Thyroid gland (tissue), 4 donors: ENCODE measurements at regions not wholly inside any gene's neighbourhood (a gene's known extent, or its start where the extent isn't known, plus 50 kb on each side); places are given as distances from the start of the nearest gene placed in this dataset.

Source experiments
- DNase-seq, 2 donors: peaks; one replicate each; pipeline ENCODE4 v3.0.0-alpha.2; 2019
- H3K27ac ChIP-seq, 3 donors: fragments of 200-600 bp; sonication (generic); 1 replicate in 2 of 3; 2 replicates in 1 of 3; pipeline ENCODE4 v1.5.1; 2016 to 2019; ENCODE audit warnings: mild to moderate bottlenecking in 1 of 3, moderate library complexity in 1 of 3
- H3K27me3 ChIP-seq: fragments of 200-600 bp; sonication (generic); one replicate; pipeline ENCODE4 v1.5.1; 2019
- H3K36me3 ChIP-seq, 2 donors: fragments of 200-600 bp; sonication (generic); one replicate each; pipeline ENCODE4 v1.5.1; 2016 to 2019
- H3K4me1 ChIP-seq, 2 donors: fragments of 200-600 bp; sonication (generic); one replicate each; pipeline ENCODE4 v1.5.1; 2017 to 2019
- H3K4me3 ChIP-seq, 3 donors: fragments of 200-600 bp; sonication (generic); replicated peaks in 1 of 3; 1 replicate in 2 of 3; 2 replicates in 1 of 3; pipeline ENCODE4 v1.5.1; 2016; ENCODE audit warnings: mild to moderate bottlenecking in 1 of 3
- H3K9me3 ChIP-seq: fragments of 200-600 bp; sonication (generic); one replicate; pipeline ENCODE4 v1.5.1; 2017
- CTCF ChIP-seq, 6 experiments: fragments of 200-600 bp in 3 of 6; fragments of 450-650 bp in 3 of 6; sonication (generic) in 3 of 6; IDR thresholded peaks; one replicate each; pipeline ENCODE4 v1.5.1; 2016 to 2019; ENCODE audit warnings: antibody characterized with exemption in 6 of 6, mild to moderate bottlenecking in 2 of 6, inconsistent platforms in 1 of 6, moderate library complexity in 1 of 6
- POLR2A ChIP-seq, 2 donors: fragments of 450-650 bp; IDR thresholded peaks; one replicate each; pipeline ENCODE4 v1.6.1; 2017; ENCODE audit warnings: antibody characterized with exemption in 2 of 2, mild to moderate bottlenecking in 2 of 2, moderate library complexity in 1 of 2
- WGBS, 2 donors: methylation state at CpG; one replicate each; pipeline ENCODE4 v1.1.5; 2017; 5-methylcytosine and 5-hydroxymethylcytosine counted together
- intact Hi-C: fragments of 100-400 bp; cut with DNase I; formaldehyde crosslinking; loops from one replicate; pipeline ENCODE4 v1.15.1; 2023

GRCh38 chr3:72255191-72255590, 470.2 kb upstream of the PROK2 start:
- Histone ChIP-seq H3K27ac (no peak overlapping the region), H3K4me3 (no peak overlapping the region), H3K4me1 (peaks cover 10 to 16% of the 10 kb centered on the region in 2 donors), H3K27me3 (no peaks in the 10 kb centered on the region), H3K36me3 (no peaks in the 10 kb centered on the region), H3K9me3 (no peaks in the 10 kb centered on the region)
- TF ChIP-seq CTCF (IDR thresholded peaks at IDR 0.05) (no peak), POLR2A (IDR thresholded peaks at IDR 0.05) (no peak)
- WGBS, 2 donors: 0% methylated on average over 1 to 2 of the region's 2 CpGs
- intact Hi-C loops: no loop called here
- DNase-seq: peak; percentile 34 to 52

- peaks cover 10 to 16% of the 10 kb centered on the region in 2 donors for H3K4me1 ChIP-seq
These were observed 469.5 kb upstream of the PROK2 start for GRCh38 chr3:72254483-72254882.

GRCh38 chr3:72250725-72251124, 465.8 kb upstream of the PROK2 start:
- DNase-seq: no peak
- H3K9me3 ChIP-seq: no peaks in the 10 kb centered on the region
- TF ChIP-seq CTCF (IDR thresholded peaks at IDR 0.05) (no peak), POLR2A (IDR thresholded peaks at IDR 0.05) (no peak)
- H3K36me3 ChIP-seq: no peaks in the 10 kb centered on the region
- 91 to 97% methylated on average over 2 of the region's 2 CpGs for WGBS, 2 donors
- intact Hi-C loops: no loop called here
- peaks cover 5 to 7% of the 10 kb centered on the region in 2 donors for H3K4me1 ChIP-seq
- no peak overlapping the region for H3K4me3 ChIP-seq
- no peaks in the 10 kb centered on the region for H3K27me3 ChIP-seq
- no peak overlapping the region for H3K27ac ChIP-seq

More at GRCh38 chr3:72254483-72254882, 469.5 kb upstream of the PROK2 start:
- intact Hi-C loops: no loop called here
- Histone ChIP-seq H3K4me3 (no peak overlapping the region), H3K27ac (no peak overlapping the region), H3K27me3 (no peaks in the 10 kb centered on the region), H3K36me3 (no peaks in the 10 kb centered on the region), H3K9me3 (no peaks in the 10 kb centered on the region)
- DNase-seq: no peak
- TF ChIP-seq POLR2A (IDR thresholded peaks at IDR 0.05) (no peak), CTCF (IDR thresholded peaks at IDR 0.05) (no peak)
- 94 to 97% methylated on average over 2 of the region's 2 CpGs for WGBS, 2 donors

- 95 to 98% methylated on average over 3 of the region's 3 CpGs for WGBS, 2 donors
- TF ChIP-seq POLR2A (IDR thresholded peaks at IDR 0.05) (no peak), CTCF (IDR thresholded peaks at IDR 0.05) (no peak)
- H3K4me1 ChIP-seq: no peaks in the 10 kb centered on the region
These were observed 463.9 kb upstream of the PROK2 start for GRCh38 chr3:72248869-72249268.

GRCh38 chr3:72248389-72248761, 463.4 kb upstream of the PROK2 start:
- H3K9me3 ChIP-seq: no peaks in the 10 kb centered on the region
- intact Hi-C loops: no loop called here
- no peak overlapping the region for H3K4me3 ChIP-seq
- TF ChIP-seq POLR2A (IDR thresholded peaks at IDR 0.05) (no peak), CTCF (IDR thresholded peaks at IDR 0.05) (no peak)
- 20 to 100% methylated on average over 1 of the region's 1 CpG for WGBS, 2 donors
- no peaks in the 10 kb centered on the region for H3K27me3 ChIP-seq
- H3K4me1 ChIP-seq: no peaks in the 10 kb centered on the region
- no peak for DNase-seq
- H3K36me3 ChIP-seq: no peaks in the 10 kb centered on the region
- H3K27ac ChIP-seq: no peak overlapping the region

More at GRCh38 chr3:72248869-72249268, 463.9 kb upstream of the PROK2 start:
- Histone ChIP-seq H3K9me3 (no peaks in the 10 kb centered on the region), H3K36me3 (no peaks in the 10 kb centered on the region), H3K27me3 (no peaks in the 10 kb centered on the region), H3K27ac (no peak overlapping the region), H3K4me3 (no peak overlapping the region)
- intact Hi-C loops: no loop called here
- no peak for DNase-seq
